SH-SY5Y (cell line): ENCODE measurements at regions not wholly inside any gene's neighbourhood (a gene's known extent, or its start where the extent isn't known, plus 50 kb on each side); places are given as distances from the start of the nearest gene placed in this dataset.

Experiments used
- GATA2 ChIP-seq: IDR thresholded peaks from 2 replicates; pipeline ENCODE4 v1.6.1; 2011; ENCODE audit warnings: mild to moderate bottlenecking, low read depth, low read length
- GATA3 ChIP-seq: IDR thresholded peaks from 2 replicates; pipeline ENCODE4 v1.6.1; 2011; ENCODE audit warnings: low read depth, mild to moderate bottlenecking, low read length, moderate library complexity

DNA sequence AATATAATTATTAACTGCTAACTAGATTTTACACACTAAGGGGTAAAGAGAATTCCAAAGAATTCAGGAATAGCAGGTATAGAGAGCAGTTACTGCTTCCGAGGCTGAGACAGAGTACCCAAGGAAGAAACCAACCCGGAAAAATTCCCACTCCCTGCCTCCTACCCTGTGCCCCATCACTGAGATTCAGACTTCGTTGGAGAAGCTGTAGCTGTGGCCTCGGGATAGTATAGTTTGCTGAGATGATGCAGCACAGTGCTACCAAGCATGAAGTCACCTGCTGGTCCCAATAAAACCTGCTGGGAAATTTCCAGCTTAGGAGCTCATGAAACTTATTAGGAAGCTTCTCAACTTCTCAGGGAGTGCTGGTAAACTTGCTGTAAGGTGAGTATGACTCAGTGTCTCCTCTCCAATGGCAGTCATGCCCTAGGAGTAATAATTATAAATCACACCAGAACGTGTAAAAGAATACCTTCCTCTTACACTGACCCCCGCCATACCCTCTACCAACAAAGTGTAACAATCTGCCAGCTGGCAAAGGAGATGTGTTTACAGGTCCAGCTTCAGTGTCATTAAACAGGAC, 215.2 kb upstream of the ROBO2 start:
- TF ChIP-seq GATA2 (no peak), GATA3 (no peak)
